GM18868 (cell line): ENCODE measurements at regions not wholly inside any gene's neighbourhood (a gene's known extent, or its start where the extent isn't known, plus 50 kb on each side); places are given as distances from the start of the nearest gene placed in this dataset.
"Not testable (repeated sequence)": the region's sequence is repeated elsewhere in the genome, so short reads cannot be mapped to it uniquely, and the experiment has no call there.

ENCODE experiments used
- ATAC-seq: cut with Tn5 transposase; IDR thresholded peaks from one replicate; pipeline ENCODE4 v1.9.1; 2021; ENCODE audit warnings: mild to moderate bottlenecking, moderate library complexity; ENCODE audit not compliant: unreplicated experiment

GRCh38 chr2:95763074-95763473 lies 171.3 kb downstream of the TRIM43 start:
- ATAC-seq, result not testable (repeated sequence)

GRCh38 chr2:95764966-95765365 lies 173.2 kb downstream of the TRIM43 start:
- ATAC-seq, result not testable (repeated sequence)

GRCh38 chr2:95765925-95766910 lies 174.4 kb downstream of the TRIM43 start:
- not testable (repeated sequence) for ATAC-seq

- ATAC-seq, result not testable (repeated sequence)
These were observed 175.7 kb downstream of the TRIM43 start for GRCh38 chr2:95767531-95767930.

GRCh38 chr2:95767950-95768349 lies 176.1 kb downstream of the TRIM43 start:
- ATAC-seq, result not testable (repeated sequence)

GRCh38 chr2:95769256-95769655 lies 177.5 kb downstream of the TRIM43 start:
- not testable (repeated sequence) for ATAC-seq

GRCh38 chr2:95770726-95771125 lies 178.9 kb downstream of the TRIM43 start:
- not testable (repeated sequence) for ATAC-seq

- not testable (repeated sequence) for ATAC-seq
These were observed 182.8 kb downstream of the TRIM43 start for GRCh38 chr2:95774322-95775192.

- ATAC-seq, result not testable (repeated sequence)
These were observed 183.4 kb downstream of the TRIM43 start for GRCh38 chr2:95775193-95775531.
